ENCODE measurements at regions not wholly inside any gene's neighbourhood (a gene's known extent, or its start where the extent isn't known, plus 50 kb on each side); places are given as distances from the start of the nearest gene placed in this dataset.
"Not testable (repeated sequence)": the region's sequence is repeated elsewhere in the genome, so short reads cannot be mapped to it uniquely, and the experiment has no call there.

DNA sequence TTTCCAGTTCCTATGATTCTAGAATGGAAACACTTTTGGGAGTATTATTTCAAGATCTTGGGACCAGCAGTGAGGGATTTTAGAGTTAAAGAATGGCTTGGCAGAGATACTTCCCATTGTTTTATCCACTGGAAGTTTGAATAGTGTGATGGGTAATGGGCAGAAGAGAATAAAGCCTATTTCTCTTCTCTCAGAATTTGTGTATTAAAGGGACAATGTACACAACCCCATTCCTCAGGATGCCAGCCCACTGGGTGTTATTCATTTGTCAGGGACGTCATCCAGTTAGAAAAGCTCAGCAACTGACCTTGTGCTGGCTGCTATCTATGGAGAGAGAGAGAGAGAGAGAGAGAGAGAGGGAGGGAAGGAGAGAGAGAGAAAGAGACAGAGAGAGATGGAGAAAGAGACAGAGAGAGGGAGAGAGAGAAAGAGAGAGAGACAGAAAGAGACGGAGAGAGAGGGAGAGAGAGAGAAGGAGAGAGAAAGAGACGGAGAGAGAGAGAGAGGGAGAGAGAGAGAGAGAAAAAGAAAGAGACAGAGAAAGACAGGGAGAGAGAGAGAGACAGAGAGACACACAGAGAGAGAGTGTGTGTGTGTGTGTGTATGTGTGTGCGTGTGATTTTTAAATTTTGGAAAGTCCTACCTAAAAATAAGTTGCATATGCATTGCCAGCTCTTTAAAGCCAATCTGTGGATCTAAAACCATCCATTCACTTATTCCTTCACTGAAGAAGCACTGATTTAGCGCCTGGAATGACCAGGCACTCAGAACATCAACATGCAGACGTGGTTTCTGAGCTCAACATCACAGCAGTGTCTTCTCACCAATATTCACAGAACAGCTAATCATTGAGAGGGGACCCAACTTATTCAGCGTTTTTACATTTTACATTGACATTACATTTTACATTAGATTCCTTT is 388.8 kb downstream of the THBS2 start:
- DNase-seq (ENCODE audit: extremely low read depth in 1 of 2, low read depth in 1 of 2): no peak

DNA sequence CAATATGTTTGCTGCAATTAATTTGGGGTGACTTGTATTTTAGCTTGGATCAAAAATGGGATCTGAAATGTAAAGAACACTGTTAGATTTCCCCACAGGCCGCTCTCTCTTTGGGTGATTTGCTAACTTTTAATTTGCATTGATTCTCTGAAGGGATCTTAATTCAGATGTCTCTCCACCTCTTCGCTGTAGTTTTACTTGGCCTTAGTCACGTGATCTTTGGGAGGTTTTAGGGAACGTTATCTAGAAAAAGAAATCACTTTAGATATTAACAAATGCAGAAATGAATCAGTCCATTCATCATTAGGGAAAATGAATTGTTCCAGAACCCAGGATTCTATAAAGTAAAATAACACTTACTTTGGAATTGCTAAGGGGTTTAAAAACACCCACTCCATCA is 390.2 kb downstream of the THBS2 start:
- no peak for DNase-seq (ENCODE audit: extremely low read depth in 1 of 2, low read depth in 1 of 2)

- DNase-seq (ENCODE audit: extremely low read depth in 1 of 2, low read depth in 1 of 2): no peak
Observed at GRCh38 chr6:168862346-168862980, 391.2 kb downstream of the THBS2 start.

DNA sequence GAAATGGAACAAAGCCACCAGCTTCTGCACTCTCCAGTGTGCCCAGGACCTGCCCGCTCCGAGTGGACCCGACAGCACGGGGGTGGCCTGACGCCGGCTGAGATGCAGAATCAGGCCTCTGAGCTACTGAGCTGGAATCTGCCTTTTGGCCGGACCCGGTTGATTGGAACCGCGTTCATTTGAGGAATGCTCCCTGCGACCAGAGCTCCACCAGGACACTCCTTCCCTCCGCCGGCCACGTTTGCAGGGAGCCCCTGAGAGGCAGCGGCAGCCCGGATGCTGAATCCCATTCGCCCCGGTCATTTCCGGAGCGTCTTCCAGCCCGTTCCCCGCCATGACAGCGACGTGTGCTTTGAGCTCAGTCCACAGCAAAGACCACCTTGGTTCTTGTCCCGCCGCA is 392.7 kb downstream of the THBS2 start:
- DNase-seq (ENCODE audit: extremely low read depth in 1 of 2, low read depth in 1 of 2): no peak

GRCh38 chr6:168860341-168860740 is 393.3 kb downstream of the THBS2 start:
- DNase-seq (ENCODE audit: extremely low read depth in 1 of 2, low read depth in 1 of 2): no peak

GRCh38 chr6:168858926-168859325 is 394.7 kb downstream of the THBS2 start:
- DNase-seq (ENCODE audit: extremely low read depth in 1 of 2, low read depth in 1 of 2): no peak

- no peak for DNase-seq (ENCODE audit: extremely low read depth in 1 of 2, low read depth in 1 of 2)
Observed at GRCh38 chr6:168856914-168857313, 396.7 kb downstream of the THBS2 start.

GRCh38 chr6:168852376-168852884 is 401.2 kb downstream of the THBS2 start:
- DNase-seq (ENCODE audit: extremely low read depth in 1 of 2, low read depth in 1 of 2): no peak

DNA sequence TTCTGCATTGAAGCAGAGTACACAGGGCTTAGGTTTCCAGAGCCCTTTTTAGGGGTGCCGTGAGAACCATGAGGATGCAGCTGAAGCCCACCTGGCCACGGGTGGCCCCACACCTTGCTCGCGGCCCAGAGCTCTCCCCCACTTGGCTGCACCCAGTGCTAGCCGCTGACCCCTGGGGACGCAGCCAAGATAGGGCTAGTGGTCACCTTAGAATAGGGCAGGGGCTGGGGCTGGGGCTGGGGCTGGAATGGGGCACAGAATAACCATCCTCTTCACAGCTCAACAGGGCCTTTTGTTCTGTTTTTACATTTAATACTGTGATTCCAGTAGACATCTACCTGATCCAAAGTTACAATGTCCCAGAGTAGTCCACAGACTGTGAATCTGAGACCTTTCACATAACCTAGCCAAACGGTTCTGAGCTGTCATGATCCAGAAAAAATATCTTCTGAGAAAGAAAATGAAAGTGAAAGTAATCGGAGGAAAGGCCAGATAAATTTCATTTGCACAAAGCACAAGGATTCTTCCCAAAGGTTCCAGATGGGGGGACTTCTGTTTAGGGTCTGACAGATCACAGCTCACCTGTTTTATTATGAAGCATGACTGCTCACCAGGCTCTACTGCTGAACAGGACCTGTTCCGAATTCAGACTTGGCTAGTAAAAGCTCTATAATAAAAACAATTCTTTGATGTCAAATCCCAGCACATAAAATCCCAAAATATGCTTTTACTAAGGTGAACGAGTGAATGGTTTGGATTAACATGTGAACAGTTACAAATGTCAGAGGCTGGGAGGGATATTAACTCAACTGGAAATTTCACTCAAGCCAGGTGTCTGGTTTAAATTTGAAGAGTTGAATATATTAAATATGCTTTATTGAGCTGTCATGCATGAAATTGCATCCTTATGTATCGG is 401.9 kb downstream of the THBS2 start:
- no peak for DNase-seq (ENCODE audit: extremely low read depth in 1 of 2, low read depth in 1 of 2)

GRCh38 chr6:168850027-168850736 is 403.5 kb downstream of the THBS2 start:
- not testable (repeated sequence) for DNase-seq (ENCODE audit: extremely low read depth in 1 of 2, low read depth in 1 of 2)

GRCh38 chr6:168849459-168849858 is 404.2 kb downstream of the THBS2 start:
- DNase-seq (ENCODE audit: extremely low read depth in 1 of 2, low read depth in 1 of 2): no peak

GRCh38 chr6:168848797-168849196 is 404.8 kb downstream of the THBS2 start:
- DNase-seq (ENCODE audit: extremely low read depth in 1 of 2, low read depth in 1 of 2): no peak

GRCh38 chr6:168844821-168845609 is 404.0 kb downstream of the SMOC2 start:
- no peak for DNase-seq (ENCODE audit: extremely low read depth in 1 of 2, low read depth in 1 of 2)

DNA sequence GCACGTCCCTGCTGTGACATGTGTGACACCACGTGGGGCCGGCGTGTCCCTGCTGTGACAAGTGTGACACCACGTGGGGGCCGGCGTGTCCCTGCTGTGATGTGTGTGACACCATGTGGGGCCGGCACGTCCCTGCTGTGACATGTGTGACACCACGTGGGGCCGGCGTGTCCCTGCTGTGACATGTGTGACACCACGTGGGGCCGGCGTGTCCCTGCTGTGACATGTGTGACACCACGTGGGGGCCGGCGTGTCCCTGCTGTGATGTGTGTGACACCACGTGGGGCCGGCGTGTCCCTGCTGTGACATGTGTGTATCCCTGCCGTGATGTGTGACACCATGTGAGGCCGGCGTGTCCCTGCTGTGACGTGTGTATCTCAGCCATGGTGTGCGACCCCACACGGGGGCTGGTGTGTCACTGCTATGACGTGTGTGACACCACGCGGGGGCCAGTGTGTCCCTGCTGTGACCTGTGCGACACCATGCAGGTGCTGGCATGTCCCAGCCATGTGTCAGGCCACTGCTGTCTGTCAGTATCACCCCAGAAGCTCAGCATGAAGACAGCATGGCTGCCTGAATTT is 401.7 kb downstream of the SMOC2 start:
- DNase-seq (ENCODE audit: extremely low read depth in 1 of 2, low read depth in 1 of 2): not testable (repeated sequence)

- DNase-seq (ENCODE audit: extremely low read depth in 1 of 2, low read depth in 1 of 2): no peak
Observed at GRCh38 chr6:168841609-168842278, 400.8 kb downstream of the SMOC2 start.

GRCh38 chr6:168840932-168841331 is 399.9 kb downstream of the SMOC2 start:
- DNase-seq (ENCODE audit: extremely low read depth in 1 of 2, low read depth in 1 of 2): not testable (repeated sequence)

- DNase-seq (ENCODE audit: extremely low read depth in 1 of 2, low read depth in 1 of 2): not testable (repeated sequence)
Observed at GRCh38 chr6:168840299-168840698, 399.3 kb downstream of the SMOC2 start.

DNA sequence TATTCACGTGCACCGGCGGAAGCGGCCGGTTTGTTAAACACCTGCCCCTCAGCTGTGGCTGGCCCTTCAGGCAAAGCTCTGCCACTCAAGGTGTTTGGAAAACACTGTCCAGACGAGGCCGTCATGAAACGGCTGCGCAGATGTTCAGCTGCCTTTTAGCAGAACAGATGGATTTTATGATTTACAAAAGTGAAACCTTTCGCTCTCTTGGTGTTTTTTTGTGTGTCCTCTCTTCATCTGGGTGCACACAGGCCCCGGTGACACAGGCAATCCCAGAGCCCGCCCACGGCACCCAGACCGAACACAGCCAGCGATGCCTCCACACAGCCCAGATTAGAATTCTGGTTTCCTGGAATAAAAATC is 397.0 kb downstream of the SMOC2 start:
- DNase-seq (ENCODE audit: extremely low read depth in 1 of 2, low read depth in 1 of 2): no peak

Measured in stimulated activated CD8-positive, alpha-beta memory T cell treated with anti-CD3 and anti-CD28 coated beads, Interleukin-7, amount 100 ng/mL, for 48 hours (primary cell).